ENCODE measurements at regions not wholly inside any gene's neighbourhood (a gene's known extent, or its start where the extent isn't known, plus 50 kb on each side); places are given as distances from the start of the nearest gene placed in this dataset.

DNA sequence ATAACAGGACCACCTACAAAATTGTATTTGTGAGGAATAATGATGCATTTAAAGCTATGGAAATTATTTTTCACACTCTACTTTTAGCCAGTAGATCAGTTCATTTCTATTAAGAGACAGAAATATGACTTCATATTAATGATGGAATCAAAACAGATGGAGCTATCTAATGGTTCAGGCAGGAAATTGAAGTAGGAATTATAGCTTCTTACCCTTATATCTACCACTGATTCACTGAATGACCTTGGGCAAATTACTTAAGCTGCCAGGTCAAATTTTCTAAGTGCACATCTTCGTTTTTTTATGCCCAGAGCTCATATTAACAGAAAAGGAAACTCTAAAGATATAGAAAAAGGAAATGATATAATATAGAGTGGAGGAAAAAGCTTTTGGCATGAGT is 323.1 kb downstream of the PCDH10 start:
- Histone ChIP-seq H3K27me3 (no peaks in the 10 kb centered on the region), H3K4me1 (peaks cover 2% of the 10 kb centered on the region; the same call in 1 of the 2 replicates), H3K9me3 (no peaks in the 10 kb centered on the region), H3K4me3 (ENCODE audit: low read depth, low read length) (no peak overlapping the region), H3K36me3 (no peaks in the 10 kb centered on the region)
- TF ChIP-seq, protein P1, sequence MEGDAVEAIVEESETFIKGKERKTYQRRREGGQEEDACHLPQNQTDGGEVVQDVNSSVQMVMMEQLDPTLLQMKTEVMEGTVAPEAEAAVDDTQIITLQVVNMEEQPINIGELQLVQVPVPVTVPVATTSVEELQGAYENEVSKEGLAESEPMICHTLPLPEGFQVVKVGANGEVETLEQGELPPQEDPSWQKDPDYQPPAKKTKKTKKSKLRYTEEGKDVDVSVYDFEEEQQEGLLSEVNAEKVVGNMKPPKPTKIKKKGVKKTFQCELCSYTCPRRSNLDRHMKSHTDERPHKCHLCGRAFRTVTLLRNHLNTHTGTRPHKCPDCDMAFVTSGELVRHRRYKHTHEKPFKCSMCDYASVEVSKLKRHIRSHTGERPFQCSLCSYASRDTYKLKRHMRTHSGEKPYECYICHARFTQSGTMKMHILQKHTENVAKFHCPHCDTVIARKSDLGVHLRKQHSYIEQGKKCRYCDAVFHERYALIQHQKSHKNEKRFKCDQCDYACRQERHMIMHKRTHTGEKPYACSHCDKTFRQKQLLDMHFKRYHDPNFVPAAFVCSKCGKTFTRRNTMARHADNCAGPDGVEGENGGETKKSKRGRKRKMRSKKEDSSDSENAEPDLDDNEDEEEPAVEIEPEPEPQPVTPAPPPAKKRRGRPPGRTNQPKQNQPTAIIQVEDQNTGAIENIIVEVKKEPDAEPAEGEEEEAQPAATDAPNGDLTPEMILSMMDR (IDR thresholded peaks at IDR 0.05; ENCODE audit: low read depth, low read length), result no peak
- no peak for DNase-seq

DNA sequence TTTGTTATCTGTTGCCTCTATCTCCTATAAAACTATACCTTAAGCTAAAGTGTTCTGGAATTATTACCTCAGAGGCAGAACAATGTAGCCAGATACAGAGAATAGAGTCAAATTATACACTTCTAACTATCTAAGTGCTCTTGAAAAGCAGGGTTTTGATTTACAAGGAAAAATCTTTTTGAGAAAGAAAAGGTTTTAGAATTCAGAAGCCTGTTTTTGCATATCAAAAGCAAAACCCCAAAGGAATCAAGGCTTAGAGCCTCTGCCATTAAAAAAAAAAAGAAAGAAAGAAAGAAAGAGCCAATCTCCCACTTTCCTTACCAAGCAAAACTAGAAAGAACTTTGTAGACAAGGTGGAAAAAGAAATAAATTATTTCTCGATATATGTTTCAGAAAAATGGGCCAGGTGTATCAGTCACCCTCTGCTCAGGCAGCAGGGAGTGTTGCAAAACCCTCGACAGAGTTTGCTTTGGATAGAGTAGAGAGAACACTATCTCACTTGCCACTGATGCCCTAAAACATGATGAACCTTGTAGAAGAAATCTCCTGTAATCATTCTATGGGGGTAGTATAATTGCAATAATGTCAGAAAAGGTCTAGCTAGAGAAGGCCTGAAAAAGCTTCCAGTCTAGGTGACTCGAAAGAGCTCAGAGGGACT is 318.3 kb downstream of the PCDH10 start:
- no peak overlapping the region for H3K4me3 ChIP-seq (ENCODE audit: low read depth, low read length)
- DNase-seq, result no peak
- peaks cover 2% of the 10 kb centered on the region; the same call in 1 of the 2 replicates for H3K4me1 ChIP-seq
- TF ChIP-seq, protein P1 (IDR thresholded peaks at IDR 0.05; ENCODE audit: low read depth, low read length), result no peak
- no peaks in the 10 kb centered on the region for H3K36me3 ChIP-seq
- no peaks in the 10 kb centered on the region for H3K9me3 ChIP-seq
- no peaks in the 10 kb centered on the region for H3K27me3 ChIP-seq

DNA sequence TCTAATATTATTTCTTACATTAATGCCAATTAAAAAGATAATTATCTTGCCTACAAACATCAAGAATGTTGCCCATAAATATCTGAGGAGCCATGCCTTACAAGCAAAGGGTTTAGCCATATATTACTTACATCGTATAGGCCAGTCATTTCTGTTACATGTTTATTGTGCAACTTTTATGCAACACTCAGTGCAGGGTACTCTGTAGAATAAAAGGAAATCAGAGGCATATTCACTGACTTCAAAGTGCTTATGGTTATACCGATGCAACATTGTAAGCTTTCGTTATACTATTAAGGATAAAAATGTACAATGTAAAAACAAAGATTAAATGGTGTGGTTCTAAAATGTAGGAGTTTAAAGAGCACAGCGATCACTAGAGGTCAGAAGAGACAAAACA is 315.9 kb downstream of the PCDH10 start:
- no peak for DNase-seq
- no peak overlapping the region for H3K4me3 ChIP-seq (ENCODE audit: low read depth, low read length)
- no peaks in the 10 kb centered on the region for H3K36me3 ChIP-seq
- TF ChIP-seq, protein P1 (IDR thresholded peaks at IDR 0.05; ENCODE audit: low read depth, low read length), result no peak
- H3K4me1 ChIP-seq, result no peaks in the 10 kb centered on the region
- no peaks in the 10 kb centered on the region for H3K27me3 ChIP-seq
- H3K9me3 ChIP-seq, result no peaks in the 10 kb centered on the region

DNA sequence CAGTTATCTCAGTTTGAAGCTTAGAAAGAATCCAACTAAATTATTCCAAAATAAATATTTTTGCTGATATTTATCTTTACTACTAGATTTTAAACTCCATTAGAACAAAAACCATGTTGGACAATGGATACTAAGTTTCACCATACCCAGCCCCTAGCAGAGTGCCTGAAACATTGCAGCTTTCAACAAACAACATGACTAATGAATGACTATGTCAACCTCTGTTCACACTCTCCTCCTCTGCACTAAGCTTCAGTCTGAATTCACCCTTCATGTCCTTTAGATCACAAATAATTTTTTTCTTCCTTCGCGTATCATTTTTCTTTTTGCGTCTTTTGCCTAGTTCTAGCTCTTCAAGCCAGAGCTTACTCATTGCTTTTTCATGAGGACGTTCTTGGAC is 315.2 kb downstream of the PCDH10 start:
- Histone ChIP-seq H3K36me3 (no peaks in the 10 kb centered on the region), H3K4me3 (ENCODE audit: low read depth, low read length) (no peak overlapping the region), H3K27me3 (no peaks in the 10 kb centered on the region), H3K9me3 (no peaks in the 10 kb centered on the region), H3K4me1 (no peaks in the 10 kb centered on the region)
- no peak for DNase-seq
- TF ChIP-seq, protein P1 (IDR thresholded peaks at IDR 0.05; ENCODE audit: low read depth, low read length), result no peak

DNA sequence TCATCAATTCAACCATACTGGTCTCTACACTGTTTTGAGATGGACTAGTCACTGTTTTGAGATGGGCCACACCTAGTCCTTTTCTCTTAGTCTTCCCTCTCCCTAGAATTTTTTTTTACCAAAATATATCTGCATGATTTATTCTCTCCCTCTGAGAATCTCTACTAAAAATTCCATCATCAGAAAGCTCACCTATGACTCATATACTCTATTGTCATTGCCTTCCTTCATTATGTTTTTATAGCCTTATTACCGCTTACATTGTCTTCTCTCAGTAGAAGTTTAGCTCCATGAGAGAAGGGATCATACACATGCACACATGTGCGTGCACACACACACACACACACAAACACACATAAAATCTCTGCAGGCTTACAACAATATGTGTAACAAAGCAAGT is 303.6 kb downstream of the PCDH10 start:
- no peak overlapping the region for H3K4me3 ChIP-seq (ENCODE audit: low read depth, low read length)
- H3K9me3 ChIP-seq, result no peaks in the 10 kb centered on the region
- H3K27me3 ChIP-seq, result no peaks in the 10 kb centered on the region
- TF ChIP-seq, protein P1 (IDR thresholded peaks at IDR 0.05; ENCODE audit: low read depth, low read length), result no peak
- H3K4me1 ChIP-seq, result no peaks in the 10 kb centered on the region
- no peaks in the 10 kb centered on the region for H3K36me3 ChIP-seq
- DNase-seq, result no peak

DNA sequence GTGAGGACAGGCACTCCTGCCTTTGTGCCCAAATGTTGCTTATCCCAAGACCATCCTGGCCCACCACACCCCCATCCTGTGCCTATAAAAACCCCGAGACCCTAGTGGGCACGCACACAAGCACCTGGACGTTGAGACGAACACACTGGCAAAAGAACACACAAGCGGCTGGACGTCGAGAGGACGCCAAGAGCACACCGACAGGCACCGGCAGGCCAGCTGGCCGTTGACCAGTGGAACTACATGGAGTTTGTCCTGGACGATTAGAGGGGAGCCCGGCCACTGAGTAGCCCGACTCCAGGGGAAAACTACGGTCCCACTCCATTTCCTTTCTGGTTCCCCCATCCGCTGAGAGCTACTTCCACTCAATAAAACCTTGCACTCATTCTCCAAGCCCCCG is 301.7 kb downstream of the PCDH10 start:
- Histone ChIP-seq H3K27me3 (no peaks in the 10 kb centered on the region), H3K36me3 (no peaks in the 10 kb centered on the region)
- TF ChIP-seq, protein P1 (IDR thresholded peaks at IDR 0.05; ENCODE audit: low read depth, low read length), result no peak

More for the DNA sequence above, 301.7 kb downstream of the PCDH10 start:
- no peaks in the 10 kb centered on the region for H3K4me1 ChIP-seq
- H3K9me3 ChIP-seq, result no peaks in the 10 kb centered on the region
- DNase-seq, result no peak
- no peak overlapping the region for H3K4me3 ChIP-seq (ENCODE audit: low read depth, low read length)

All from BE2C (cell line).